NCI-H2196 treated with DMSO at 0.1 percent for 48 hours (cell line): ENCODE measurements at regions not wholly inside any gene's neighbourhood (a gene's known extent, or its start where the extent isn't known, plus 50 kb on each side); places are given as distances from the start of the nearest gene placed in this dataset.

Experiments
- DNase-seq: peaks from one replicate; lab custom pipeline; 2025; ENCODE audit not compliant: unreplicated experiment; lab: John Stamatoyannopoulos, UW

DNA sequence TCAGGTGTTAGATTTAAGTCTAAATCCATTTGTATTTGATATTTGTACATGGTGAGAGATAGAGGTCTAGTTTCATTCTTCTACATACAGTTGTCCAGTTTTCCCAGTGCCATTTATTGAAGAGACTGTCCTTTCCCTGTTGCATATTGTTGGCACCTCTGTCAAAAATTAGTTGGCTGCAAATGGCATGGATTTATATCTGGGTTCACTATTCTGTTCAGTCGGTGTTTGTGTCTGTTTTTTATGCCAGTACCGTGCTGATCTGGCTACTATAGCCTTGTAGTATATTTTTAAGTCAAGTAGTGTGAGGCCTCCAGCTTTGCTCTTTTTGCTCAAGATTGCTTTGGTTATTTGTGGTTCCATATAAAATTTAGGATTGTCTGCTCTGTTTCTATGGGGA is 176.2 kb upstream of the DMRT1 start:
- DNase-seq = no peak

GRCh38 chr9:671997-672396 is 169.5 kb upstream of the DMRT1 start:
- no peak for DNase-seq

DNA sequence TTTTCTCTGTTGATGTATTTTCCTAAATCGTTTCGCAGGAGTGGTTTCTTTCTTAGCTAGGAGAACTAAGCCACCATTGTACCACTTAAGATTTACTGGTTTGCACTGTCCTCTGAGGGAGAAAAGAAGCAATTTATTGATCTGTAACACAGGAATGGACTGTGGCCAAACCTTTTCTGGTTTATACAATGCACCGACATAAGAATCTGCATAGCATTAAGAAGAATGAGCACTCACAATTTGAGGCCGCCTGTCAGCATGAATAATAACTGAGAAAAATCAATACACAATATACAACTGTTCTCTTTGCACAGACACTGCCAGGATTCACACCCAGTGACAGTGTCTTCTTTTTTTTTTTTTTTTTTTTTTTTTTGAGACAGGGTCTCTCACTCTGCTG is 168.6 kb upstream of the DMRT1 start:
- no peak for DNase-seq

GRCh38 chr9:673264-673965 is 168.1 kb upstream of the DMRT1 start:
- DNase-seq = no peak

- DNase-seq = no peak
Measured at GRCh38 chr9:673966-674526, 167.5 kb upstream of the DMRT1 start.

DNA sequence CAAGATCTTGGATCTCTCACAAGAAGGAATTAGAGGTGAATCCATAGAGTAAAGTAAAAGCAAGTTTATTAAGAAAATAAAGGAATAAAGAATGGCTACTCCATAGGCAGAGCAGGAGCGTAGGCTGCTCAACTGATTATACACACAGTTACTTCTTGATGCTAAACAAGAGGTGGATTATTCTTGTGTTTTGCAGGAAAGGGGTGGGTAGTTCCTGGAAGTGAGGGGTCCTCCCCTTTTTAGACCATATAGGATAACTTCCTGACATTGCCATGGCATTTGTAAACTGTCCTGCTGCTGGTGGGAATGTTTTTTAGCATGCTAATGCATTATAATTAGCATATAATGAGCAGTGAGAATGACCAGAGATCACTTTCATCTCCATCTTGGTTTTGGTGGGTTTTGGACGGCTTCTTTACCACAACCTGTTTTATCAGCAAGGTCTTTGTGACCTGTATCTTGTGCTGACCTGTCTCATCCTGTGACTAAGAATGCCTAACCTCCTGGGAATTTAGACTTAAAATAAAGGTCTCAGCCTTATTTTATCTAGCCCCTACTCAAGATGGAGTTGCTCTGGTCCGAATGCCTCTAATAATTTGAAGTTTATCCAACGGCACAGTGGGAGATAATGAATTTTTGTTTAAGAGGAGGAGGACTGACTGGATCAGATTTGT is 165.7 kb upstream of the DMRT1 start:
- DNase-seq = no peak

- no peak for DNase-seq
Measured at GRCh38 chr9:676780-677438, 164.6 kb upstream of the DMRT1 start.

DNA sequence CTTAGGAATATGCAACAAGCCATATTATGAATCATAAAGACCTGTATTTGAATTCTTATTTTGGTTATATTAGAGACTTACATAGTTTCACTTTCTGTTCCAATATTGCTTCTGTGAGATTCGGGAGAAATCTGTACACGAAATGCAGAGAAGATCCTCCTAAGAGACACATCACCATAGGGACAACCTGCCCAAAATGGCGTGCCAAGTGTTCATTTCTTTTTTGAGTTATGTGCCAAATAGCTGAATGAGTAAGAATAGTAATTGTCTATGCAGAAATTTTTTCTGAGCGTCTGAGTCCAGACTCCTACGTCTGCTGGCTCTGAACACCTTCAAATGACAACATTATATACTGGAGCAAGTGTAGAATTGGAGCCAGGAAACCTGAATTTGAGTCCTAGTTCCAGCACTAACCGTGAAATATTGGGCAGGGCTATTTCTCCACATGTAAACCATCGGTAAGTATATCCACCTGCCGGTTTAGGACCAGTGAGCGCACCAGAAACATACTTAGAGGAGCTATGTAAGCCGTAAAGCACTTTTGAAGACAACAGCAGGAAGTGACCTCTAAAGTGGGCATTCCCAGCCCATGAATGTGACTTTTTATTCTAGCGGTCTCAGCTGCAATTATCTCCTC is 163.9 kb upstream of the DMRT1 start:
- DNase-seq = peak; percentile 59

DNA sequence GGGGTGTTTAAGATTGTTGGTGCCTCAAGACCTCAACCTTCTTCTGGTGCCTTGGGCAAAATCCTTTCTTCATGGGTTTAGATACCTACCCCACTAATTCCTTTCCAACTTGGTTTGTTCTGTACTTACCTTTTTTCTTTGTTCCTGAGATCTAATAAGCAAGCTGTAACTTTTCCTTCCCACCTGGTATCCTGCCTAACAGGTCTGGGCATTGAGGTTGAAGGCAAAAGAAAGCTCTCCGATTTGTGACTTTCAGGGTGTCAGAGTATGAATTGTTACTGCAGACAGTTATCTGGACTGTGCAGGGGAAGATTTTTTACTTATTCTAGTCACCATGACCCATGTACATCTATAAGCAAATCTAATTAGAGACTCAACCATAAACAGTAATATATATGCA is 162.6 kb upstream of the DMRT1 start:
- DNase-seq = no peak

DNA sequence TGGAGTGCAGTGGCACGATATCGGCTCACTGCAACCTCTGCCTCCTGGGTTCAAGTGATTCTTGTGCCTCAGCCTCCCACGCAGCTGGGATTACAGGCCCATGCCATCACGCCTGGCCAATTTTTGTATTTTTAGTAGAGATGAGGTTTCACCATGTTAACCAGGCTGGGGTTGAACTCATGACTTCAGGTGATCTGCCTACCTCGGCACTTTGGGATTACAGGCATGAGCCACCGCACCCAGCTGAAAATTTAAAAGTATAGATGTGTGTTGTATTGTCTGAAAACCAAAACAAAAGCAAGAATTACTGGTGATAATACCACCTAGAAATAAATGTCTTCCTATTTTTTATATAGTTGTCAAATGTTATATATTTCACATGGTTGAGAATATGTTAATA is 162.0 kb upstream of the DMRT1 start:
- DNase-seq = no peak

- no peak for DNase-seq
Measured at GRCh38 chr9:680106-680505, 161.4 kb upstream of the DMRT1 start.

DNA sequence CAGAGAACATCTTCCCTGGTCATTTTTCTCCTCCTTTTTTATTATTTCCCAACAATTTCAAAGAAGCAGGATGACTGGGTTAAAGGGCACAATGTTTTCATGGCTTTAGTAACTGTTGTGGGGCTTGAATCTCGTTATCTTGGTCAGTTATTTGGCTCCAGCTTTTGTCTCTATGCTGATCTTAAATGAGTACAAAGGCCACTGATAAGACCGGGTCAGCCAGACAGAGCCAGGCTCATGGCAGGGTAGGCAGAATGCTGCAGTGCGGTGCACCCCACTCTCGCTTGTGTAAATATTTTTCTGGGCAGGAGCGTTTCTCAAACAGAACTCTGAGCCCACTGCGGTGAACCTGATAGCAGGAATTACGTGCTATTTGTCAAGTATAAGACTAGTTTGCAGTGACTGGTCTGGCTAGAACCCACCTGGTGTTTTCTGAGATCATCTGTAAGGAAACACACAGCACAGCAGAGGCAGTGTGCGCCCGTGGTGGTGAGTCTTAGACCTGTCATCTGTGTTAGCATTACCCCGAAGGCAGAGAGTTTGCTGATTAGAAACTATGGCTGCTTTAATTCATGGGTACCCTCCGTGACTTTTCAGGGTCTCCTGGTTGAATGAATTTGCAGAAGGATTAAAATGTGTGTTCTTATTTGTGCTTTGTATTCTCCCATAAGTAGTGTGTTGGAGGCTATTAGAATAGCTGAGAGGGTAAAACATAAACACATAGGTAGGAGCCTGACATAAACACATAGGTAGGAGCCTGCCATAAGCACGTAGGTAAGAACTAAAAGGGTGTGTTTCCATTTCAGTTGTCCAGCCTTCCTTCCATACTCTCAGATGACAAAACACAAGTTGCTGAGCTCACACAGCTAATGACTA is 158.6 kb upstream of the DMRT1 start:
- no peak for DNase-seq

DNA sequence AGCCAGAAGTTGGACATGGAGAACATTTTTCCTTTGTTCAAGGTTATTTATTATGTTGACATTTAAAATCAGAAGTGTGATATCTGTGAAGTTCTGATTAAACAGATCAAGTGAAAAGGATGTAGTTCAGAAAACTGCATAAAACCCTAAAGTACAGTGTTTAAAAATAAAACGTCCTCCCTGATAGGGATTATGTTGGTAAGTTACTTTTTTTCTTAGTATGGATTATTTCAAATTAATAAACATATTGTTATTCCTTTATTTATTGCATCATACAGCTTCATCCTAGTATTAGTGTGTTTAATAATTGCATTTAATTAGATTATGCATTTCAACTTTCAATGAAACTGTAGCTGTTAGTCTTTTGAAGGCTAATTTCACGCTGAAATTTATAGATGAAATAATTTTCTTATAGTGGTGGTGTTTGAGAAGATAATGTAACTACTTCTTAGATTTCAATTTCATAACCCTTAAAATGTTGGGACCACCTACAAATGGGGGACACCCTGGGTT is 157.9 kb upstream of the DMRT1 start:
- no peak for DNase-seq

DNA sequence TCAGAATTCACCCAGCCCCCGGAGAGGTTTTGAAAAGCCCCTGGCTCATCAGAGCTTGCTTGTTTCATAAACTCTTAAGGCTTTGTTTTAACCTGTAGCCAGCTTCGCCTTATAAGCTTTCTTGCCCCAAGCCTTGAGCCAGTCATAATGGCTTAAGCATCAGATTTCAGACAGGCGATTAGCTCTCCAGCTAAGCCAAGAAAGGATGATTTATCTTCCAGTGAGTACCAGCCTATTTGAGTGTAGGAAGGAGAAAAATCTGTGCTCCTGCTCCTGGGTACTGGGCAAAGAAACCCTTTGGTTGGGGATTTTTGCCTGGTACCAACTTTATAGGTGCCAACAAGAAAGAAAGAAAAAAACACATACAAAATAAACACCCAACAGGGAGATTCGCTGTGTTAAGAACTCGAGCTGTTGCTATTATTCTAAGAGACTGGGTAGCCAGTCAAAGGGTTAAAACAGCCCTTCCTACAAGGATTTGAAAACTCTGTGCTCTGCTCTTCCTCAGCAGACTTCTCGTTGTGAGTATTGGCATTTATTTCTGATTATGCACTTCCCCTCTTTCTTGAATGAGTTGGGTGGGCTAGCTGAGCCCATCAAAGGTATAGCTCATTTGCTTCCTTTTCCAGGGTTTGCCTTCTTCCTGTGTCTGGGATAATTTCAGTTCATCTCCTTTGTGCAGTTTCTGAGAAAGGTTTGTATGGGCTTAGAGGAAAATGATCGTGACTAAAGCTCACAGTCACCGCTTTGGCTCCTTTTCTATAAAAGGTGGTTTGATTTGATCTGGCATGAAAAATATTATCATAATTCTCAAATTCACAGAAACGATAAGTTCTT is 157.2 kb upstream of the DMRT1 start:
- DNase-seq = no peak

DNA sequence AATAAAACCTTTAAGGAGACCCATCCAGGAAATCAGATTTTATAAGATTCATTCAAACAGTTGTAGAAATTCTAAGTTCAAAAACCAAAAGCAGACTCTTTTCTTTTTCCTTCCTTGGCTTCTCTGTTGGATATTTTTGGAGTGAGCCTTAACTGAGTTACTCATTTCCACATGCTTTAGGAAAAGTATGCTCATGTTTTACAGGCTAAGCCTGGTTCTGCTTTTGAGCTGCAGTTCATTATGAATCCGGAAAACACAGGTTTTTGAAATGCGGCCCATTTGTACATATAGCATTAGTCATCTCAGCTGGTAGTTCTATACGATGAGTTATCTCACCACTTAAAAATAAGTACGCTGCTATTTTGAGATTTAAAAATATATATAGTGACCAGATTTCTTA is 156.6 kb upstream of the DMRT1 start:
- no peak for DNase-seq

DNA sequence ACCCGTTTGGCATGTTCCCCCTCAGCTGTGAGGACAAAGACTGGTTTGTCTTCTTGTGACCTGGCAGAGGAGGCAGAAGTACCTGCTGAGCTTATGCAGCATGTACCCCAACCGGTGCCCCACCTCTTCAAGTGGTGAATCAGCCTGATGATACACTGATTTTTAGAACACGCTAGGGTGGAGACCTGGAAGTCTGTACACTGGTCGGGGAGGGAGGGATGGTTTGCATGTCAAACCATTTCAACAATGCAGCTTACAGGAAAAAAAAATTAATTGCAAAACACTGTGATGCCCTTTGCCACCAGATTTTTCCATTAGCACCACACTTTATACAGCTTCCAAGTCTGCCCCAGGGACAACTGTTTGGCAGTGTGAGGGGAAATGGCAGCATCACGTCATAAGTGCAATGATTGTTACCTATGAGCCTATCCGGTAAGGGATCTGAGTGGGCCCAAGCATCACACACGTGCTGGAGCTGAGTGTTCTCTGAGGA is 155.1 kb upstream of the DMRT1 start:
- DNase-seq = no peak

DNA sequence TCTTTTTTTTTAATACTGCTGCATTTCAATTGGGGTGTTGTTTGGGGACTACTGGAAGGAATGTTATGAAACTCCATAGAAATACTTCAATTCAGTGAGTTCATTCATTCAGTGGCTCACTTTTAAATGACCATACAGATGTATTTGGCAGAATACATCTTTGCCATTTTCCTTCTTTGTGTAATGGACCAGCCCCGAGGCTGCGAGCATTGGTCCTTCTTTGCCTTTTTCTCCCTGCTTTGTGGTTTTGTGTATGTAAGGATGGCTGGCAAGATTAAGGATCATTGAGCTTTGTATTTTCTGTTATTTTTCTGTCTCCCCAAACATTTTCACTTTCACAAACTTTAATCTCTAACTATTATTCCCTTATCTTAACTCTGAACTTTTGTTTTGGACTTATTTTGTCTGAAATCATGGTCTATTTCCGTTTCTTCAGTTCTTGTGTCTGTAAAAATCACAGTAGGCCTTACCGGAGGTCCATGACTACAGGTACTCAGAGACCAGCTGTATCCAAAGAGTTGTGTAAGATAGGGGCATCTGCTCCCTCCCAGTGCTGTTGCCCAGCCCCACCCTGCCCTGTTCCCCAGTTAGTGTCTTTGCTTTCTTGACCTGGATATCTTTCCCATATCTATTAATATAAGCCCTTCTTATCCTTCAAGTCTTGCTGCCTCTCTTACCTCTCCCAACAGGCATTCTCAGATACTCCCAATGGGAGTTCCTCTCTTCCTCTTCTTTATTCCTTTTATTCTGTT is 154.3 kb upstream of the DMRT1 start:
- no peak for DNase-seq

- DNase-seq = no peak
Measured at GRCh38 chr9:687994-688393, 153.5 kb upstream of the DMRT1 start.
